Fibroblast of peridontal ligament (primary cell): ENCODE measurements at regions not wholly inside any gene's neighbourhood (a gene's known extent, or its start where the extent isn't known, plus 50 kb on each side); places are given as distances from the start of the nearest gene placed in this dataset.
A peak's percentile ranks its signal among the peaks of the same experiment; 100 is the strongest.

Source experiments
- DNase-seq: peaks from one replicate; pipeline ENCODE4 v3.0.0-alpha.2; 2010; ENCODE audit errors: extremely low read depth

- DNase-seq: no peak
Observed at GRCh38 chr18:44497311-44497710, 183.4 kb upstream of the SETBP1 start.

- no peak for DNase-seq
Observed at GRCh38 chr18:44497757-44498490, 182.8 kb upstream of the SETBP1 start.

GRCh38 chr18:44500808-44501610, 179.7 kb upstream of the SETBP1 start:
- DNase-seq: no peak

DNA sequence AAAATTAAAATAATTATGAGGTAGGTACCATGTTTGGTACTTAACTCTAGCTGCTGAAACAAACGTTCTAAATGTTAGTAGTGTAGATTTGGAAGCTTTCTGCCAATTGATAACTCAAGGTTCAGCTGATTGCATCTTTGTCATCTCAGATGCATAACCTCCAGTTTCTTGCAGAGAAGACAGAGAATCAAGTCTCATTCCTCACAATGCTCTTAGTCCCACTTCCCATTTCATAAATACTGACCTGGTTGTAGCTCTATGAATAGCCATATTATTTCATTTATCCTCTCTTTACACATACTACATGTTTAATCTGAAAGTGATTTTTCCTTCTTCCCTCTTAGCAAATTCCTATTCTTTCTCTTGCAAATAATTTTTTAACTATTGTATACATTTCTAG, 178.5 kb upstream of the SETBP1 start:
- no peak for DNase-seq

- DNase-seq: no peak
Observed at GRCh38 chr18:44502790-44503189, 177.9 kb upstream of the SETBP1 start.

- no peak for DNase-seq
Observed at GRCh38 chr18:44503854-44504253, 176.8 kb upstream of the SETBP1 start.

DNA sequence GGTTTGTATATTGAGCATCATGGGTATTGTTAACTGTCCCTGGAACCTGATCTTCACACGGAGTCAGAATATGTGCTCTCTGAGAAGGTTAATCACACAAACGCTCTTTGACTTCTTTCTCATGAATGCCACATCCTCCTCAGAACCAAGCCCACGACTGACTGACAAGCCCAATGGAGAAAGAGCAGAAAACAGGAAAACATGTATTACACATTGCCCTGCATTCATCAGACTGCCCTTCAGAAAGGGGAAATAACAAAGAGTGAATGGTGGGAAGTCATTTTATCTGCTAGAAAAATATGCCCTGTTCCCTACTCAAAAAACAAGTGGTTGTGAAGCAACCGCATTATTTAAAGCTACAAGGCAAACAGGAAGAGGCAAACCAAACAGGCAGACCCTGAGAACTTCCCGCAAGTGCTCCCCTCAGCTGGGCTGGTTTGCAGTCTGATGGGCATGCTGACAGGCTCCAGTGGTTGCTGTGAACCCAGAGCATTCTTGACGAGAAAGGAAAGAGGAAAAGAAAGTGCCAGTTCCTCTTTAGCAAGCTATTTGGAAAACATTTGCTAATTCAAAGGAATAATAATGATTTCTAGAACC, 172.9 kb upstream of the SETBP1 start:
- DNase-seq: no peak

DNA sequence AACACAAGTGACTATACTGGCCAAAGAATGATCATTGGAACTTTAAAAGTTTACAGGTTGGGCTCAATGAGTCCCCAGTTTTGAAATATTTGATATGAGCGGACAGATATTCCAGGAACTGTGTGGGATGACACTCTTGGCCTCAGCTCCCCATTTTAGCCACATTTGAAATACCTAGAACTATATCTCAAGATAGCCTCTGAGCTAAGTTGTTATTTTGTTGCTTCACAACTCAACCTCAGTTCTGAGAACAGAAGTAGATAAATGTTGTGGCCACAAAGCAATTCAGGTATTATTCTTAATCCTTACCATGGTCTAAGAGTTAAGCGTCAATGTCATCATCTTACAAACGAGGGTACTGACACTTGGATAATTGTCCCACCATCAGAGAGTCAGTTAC, 172.2 kb upstream of the SETBP1 start:
- DNase-seq: no peak

- DNase-seq: no peak
Observed at GRCh38 chr18:44509048-44509447, 171.6 kb upstream of the SETBP1 start.

GRCh38 chr18:44510390-44510789, 170.3 kb upstream of the SETBP1 start:
- DNase-seq: no peak

GRCh38 chr18:44513233-44513632, 167.5 kb upstream of the SETBP1 start:
- DNase-seq: no peak

DNA sequence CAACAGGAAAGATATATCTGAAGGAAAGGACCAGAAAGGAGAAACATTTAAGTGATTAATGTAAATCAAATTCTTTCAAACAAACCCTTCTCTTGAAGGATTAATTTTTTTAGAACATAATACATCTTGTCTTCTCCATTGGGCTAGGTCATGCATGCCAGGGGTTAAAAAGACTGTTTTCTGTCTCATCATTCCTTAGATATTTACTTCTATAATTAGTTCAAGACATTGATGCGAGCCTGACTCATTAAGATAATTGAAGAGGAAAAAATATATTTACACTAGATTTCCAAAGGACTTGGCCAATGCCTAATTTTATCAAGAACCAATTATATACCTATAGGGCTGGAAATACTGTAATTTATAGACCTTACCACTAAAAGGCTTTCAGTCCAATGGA, 166.6 kb upstream of the SETBP1 start:
- DNase-seq: no peak

DNA sequence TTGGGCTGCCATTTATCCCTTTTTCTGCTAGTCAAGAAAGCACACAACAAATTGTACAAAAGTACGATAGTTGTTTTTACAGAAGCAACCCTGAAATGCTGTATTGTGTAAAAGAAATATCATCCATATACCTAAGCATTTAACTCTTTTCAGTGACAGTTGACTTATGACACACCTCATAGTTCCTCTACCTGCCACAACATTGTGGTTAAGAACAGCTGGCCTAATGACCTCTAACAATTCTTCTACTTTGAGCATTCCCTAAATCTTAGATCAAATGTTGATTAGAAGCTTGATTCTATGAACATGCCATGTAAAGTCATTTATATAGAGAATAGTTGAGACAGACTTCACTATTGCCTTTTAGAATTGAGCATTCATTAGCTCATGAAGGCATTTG, 165.9 kb upstream of the SETBP1 start:
- no peak for DNase-seq

DNA sequence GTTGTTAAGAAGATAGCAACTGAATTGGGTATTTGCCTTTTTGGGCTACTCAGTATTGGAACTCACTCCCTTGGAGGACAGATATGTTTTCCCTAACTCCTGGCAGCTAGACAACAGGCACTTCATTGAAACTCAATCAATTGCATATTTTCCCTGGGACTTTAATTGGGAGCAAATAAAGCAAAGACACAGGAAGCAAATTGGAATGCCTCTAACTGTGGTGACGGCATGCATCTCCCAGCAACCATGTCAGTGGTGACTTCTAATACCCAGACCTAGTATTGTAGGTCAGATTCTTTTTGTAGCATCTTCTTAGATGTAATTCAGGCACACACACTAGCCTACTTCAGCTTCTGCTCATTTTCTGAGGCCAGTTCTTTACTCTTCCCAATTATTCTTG, 164.2 kb upstream of the SETBP1 start:
- DNase-seq: no peak

- no peak for DNase-seq
Observed at GRCh38 chr18:44517136-44517535, 163.6 kb upstream of the SETBP1 start.

GRCh38 chr18:44518091-44518615, 162.5 kb upstream of the SETBP1 start:
- DNase-seq: peak; percentile 28

DNA sequence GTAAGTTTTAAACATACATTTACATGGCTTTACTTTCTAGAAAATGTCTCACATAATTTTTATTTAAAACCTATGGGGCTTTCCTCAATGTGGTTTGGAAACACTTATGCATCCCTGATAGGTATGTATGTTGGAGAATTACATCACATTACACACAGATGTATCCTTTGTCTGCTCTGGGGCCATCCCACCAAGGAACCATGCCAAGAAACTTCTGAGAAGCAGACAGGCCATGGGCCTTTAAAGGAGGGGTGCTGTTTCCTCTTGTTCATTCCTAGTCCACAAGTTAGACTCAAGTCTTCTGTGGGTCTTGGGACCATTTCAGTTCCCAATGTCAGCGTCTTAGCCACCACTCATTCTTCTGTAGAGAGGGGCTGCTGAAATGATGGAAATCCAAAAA, 162.0 kb upstream of the SETBP1 start:
- DNase-seq: no peak

DNA sequence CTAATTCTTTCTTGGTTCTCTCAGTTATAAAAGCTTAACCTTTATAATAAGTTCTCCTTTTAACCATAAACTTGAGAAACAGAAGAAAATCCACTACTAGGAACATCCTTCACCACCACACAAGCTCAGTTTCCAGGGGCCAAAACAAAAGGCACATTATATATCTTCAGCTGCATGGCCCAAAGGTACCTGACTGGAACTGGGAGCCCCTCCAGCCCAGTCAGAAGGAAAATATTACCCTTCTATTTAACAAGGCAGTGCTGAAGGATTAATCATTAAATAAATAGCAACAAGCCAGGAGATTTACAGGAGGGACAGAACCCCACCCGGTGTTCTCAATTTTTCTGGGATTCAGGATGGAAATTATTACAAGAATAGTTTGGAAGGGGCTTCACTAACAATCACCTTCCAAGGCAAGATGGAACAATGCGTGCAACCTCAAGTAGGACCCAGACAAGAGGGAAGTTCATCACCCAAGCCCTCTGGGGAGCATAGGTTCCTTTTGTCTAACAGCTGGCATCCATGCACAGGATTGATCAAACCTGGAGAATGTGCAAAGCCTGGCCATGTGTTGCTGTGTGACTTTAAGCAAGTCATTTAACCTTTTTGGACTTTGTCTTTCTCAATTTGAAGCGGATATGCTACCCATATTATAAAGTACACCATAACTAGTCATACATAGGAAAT, 159.6 kb upstream of the SETBP1 start:
- no peak for DNase-seq

- DNase-seq: peak; percentile 24
Observed at GRCh38 chr18:44521668-44522022, 159.0 kb upstream of the SETBP1 start.

DNA sequence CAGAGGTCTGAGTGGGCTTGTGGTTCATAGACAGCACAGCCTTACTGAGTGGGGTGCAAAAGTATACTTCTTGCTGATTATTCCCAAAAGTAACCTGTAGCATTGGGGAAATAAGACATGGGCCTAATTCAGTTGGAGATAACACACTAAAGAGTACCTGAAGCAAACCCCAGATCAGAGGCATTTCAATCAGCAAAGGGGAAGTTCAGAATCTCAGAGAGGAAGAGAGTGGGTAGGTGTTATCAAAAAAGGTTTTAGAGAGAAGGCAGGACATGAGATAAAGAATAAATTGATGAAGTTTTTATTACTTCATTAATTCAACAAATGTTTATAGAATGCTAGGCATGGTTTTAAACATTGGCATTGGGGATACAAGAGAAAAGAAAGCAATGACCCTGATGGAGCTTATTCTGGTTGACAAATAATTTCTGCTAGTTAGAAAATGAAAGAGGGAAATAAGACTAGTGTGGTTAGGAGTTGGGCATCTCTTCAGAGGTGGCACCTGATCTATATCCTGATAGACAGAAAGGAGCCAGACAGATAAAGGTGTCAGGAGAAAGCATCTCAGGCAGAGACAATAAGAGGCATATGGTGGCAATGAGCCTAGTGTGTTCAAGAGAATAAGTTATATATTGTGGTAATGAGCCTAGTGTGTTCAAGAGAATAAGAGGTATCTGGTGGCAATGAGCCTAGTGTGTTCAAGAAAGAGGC, 153.8 kb upstream of the SETBP1 start:
- DNase-seq: no peak

GRCh38 chr18:44533071-44533470, 147.6 kb upstream of the SETBP1 start:
- peak; percentile 50 for DNase-seq

DNA sequence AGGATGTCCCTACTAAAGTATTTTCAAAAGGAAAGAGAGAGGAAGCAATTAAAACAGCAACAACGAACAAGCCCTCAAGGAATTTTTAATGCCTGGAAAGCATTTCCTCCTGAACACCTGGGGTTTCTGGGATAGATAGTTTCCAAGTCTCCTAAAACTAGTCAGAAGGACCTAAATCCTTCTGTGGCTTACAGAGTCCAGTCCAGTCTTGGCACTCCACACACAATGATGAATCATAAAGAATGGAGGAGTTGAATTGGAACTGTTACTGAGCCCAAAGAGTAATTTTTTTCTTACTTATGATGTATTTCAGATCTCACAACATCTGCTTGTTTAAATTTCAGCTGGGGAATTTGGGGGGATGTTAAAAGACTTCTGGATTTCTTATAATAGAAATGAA, 144.6 kb upstream of the SETBP1 start:
- DNase-seq: peak; percentile 93
